ENCODE measurements at regions not wholly inside any gene's neighbourhood (a gene's known extent, or its start where the extent isn't known, plus 50 kb on each side); places are given as distances from the start of the nearest gene placed in this dataset.
A peak's percentile ranks its signal among the peaks of the same experiment; 100 is the strongest.

GRCh38 chr1:229114315-229114714 lies 156.6 kb upstream of the RAB4A start:
- H3K36me3 Mint-ChIP-seq (ENCODE audit: low read depth) = no peaks in the 10 kb centered on the region
- Histone ChIP-seq H3F3A (replicated peaks; ENCODE audit: low read depth) (no peaks in the 10 kb centered on the region), H3K36me3 (ENCODE audit: insufficient read depth) (no peaks in the 10 kb centered on the region), H4K20me1 (replicated peaks; ENCODE audit: insufficient read depth) (no peaks in the 10 kb centered on the region), H3K27ac (ENCODE audit: low read depth) (no peak overlapping the region), H3K4me1 (ENCODE audit: insufficient read depth) (peaks cover 14% of the 10 kb centered on the region), H3K4me3 (no peak overlapping the region), H3K79me2 (replicated peaks; ENCODE audit: insufficient read depth) (no peaks in the 10 kb centered on the region), H3K9me2 (ENCODE audit: insufficient read depth) (no peaks in the 10 kb centered on the region), H3K4me2 (no peak overlapping the region), H3K27me3 (ENCODE audit: insufficient read depth) (no peaks in the 10 kb centered on the region), H2AFZ (no peak overlapping the region)
- DNase-seq (ENCODE audit: low spot score) (no peak), ATAC-seq (no peak; the same call in 2 of the 3 replicates)
- H3K4me1 Mint-ChIP-seq = peaks cover 12% of the 10 kb centered on the region
- TF ChIP-seq STAT1 (IDR thresholded peaks at IDR 0.05; ENCODE audit: unreplicated experiment) = no peak
- TF ChIP-seq ZNF331 (CRISPR knock-in tag; IDR thresholded peaks at IDR 0.05; ENCODE audit: low read depth) = no peak
- TF ChIP-seq ZNF114 (CRISPR knock-in tag; IDR thresholded peaks at IDR 0.05) = no peak
- no peak overlapping the region for H3K4me3 Mint-ChIP-seq
- H3K27me3 Mint-ChIP-seq (ENCODE audit: insufficient read depth, low read depth, poor library complexity) = peaks cover 11% of the 10 kb centered on the region
- no peak overlapping the region for H3K27ac Mint-ChIP-seq
- peaks cover under 1% of the 10 kb centered on the region; the same call in 1 of the 3 replicates for H3K9me3 Mint-ChIP-seq

GRCh38 chr1:229114850-229115365 lies 156.0 kb upstream of the RAB4A start:
- Mint-ChIP-seq H3K4me3 (no peak overlapping the region), H3K36me3 (ENCODE audit: low read depth) (no peaks in the 10 kb centered on the region), H3K27me3 (ENCODE audit: insufficient read depth, low read depth, poor library complexity) (peaks cover 11% of the 10 kb centered on the region), H3K27ac (no peak overlapping the region), H3K9me3 (peaks cover 3% of the 10 kb centered on the region; the same call in 2 of the 3 replicates), H3K4me1 (peaks cover 12% of the 10 kb centered on the region)
- H3K36me3 ChIP-seq (ENCODE audit: insufficient read depth) = no peaks in the 10 kb centered on the region
- 0 out of 2 replicates have a peak overlapping the region, but pooled peaks have one; percentile 38 for H2AFZ ChIP-seq
- H4K20me1 ChIP-seq (replicated peaks; ENCODE audit: insufficient read depth) = no peaks in the 10 kb centered on the region
- peak overlapping the region; percentile 45 for H3K4me2 ChIP-seq
- H3K4me3 ChIP-seq = no peak overlapping the region
- peak; percentile 98 for ATAC-seq
- H3K79me2 ChIP-seq (replicated peaks; ENCODE audit: insufficient read depth) = no peaks in the 10 kb centered on the region
- no peaks in the 10 kb centered on the region for H3K27me3 ChIP-seq (ENCODE audit: insufficient read depth)
- no peaks in the 10 kb centered on the region for H3F3A ChIP-seq (replicated peaks; ENCODE audit: low read depth)
- H3K4me1 ChIP-seq (ENCODE audit: insufficient read depth) = peaks cover 14% of the 10 kb centered on the region
- DNase-seq (ENCODE audit: low spot score) = peak; percentile 68
- no peak overlapping the region for H3K27ac ChIP-seq (ENCODE audit: low read depth)
- TF ChIP-seq ZNF462 (CRISPR knock-in tag; IDR thresholded peaks at IDR 0.05) (no peak), JUNB (IDR thresholded peaks at IDR 0.05; ENCODE audit: unreplicated experiment) (peak; percentile 56)
- no peaks in the 10 kb centered on the region for H3K9me2 ChIP-seq (ENCODE audit: insufficient read depth)

Measured in GM23338 (cell line).